Nephron (organoid): ENCODE measurements at regions not wholly inside any gene's neighbourhood (a gene's known extent, or its start where the extent isn't known, plus 50 kb on each side); places are given as distances from the start of the nearest gene placed in this dataset.

ENCODE experiments used
- H3K27ac Mint-ChIP-seq, 3 experiments: 2 replicates each; pipeline ENCODE4 v1.8.0; 2020; ENCODE audit warnings: mixed read lengths in 3 of 3, mild to moderate bottlenecking in 2 of 3, moderate library complexity in 1 of 3
- H3K27me3 Mint-ChIP-seq: 2 replicates; pipeline ENCODE4 v1.8.0; 2021; ENCODE audit warnings: low read depth, mild to moderate bottlenecking, moderate library complexity, mixed read lengths
- H3K36me3 Mint-ChIP-seq: 2 replicates; pipeline ENCODE4 v1.8.0; 2020; ENCODE audit warnings: low read depth, mixed read lengths
- H3K4me1 Mint-ChIP-seq: 2 replicates; pipeline ENCODE4 v1.8.0; 2020; ENCODE audit warnings: mixed read lengths
- H3K4me3 Mint-ChIP-seq, 3 experiments: 2 replicates each; pipeline ENCODE4 v1.8.0; 2020; ENCODE audit warnings: mild to moderate bottlenecking in 3 of 3, mixed read lengths in 3 of 3, moderate library complexity in 2 of 3
- H3K9me3 Mint-ChIP-seq: 2 replicates; pipeline ENCODE4 v1.8.0; 2020; ENCODE audit warnings: mixed read lengths
- CTCF ChIP-seq, 3 experiments: fragments of 200-600 bp; sonication (generic); IDR thresholded peaks; one replicate each; pipeline ENCODE4 v1.5.0; 2021; ENCODE audit warnings: antibody characterized with exemption in 3 of 3; ENCODE audit not compliant: unreplicated experiment in 3 of 3

- Mint-ChIP-seq H3K27me3 (peaks cover 3% of the 10 kb centered on the region), H3K36me3 (no peaks in the 10 kb centered on the region)
- no peak for TF ChIP-seq CTCF (IDR thresholded peaks at IDR 0.05; ENCODE audit: unreplicated experiment in 3 of 3)
Observed at GRCh38 chr1:91141858-91142257, 120.0 kb upstream of the ZNF644 start.

GRCh38 chr1:91138959-91139358, 117.1 kb upstream of the ZNF644 start:
- H3K4me3 Mint-ChIP-seq = no peak overlapping the region
- H3K9me3 Mint-ChIP-seq = no peaks in the 10 kb centered on the region
- no peak overlapping the region for H3K27ac Mint-ChIP-seq
- TF ChIP-seq CTCF (IDR thresholded peaks at IDR 0.05; ENCODE audit: unreplicated experiment in 3 of 3) = no peak
- no peaks in the 10 kb centered on the region for H3K4me1 Mint-ChIP-seq
- H3K36me3 Mint-ChIP-seq = no peaks in the 10 kb centered on the region
- peaks cover 3% of the 10 kb centered on the region for H3K27me3 Mint-ChIP-seq

More at GRCh38 chr1:91141858-91142257, 120.0 kb upstream of the ZNF644 start:
- no peak overlapping the region for H3K4me3 Mint-ChIP-seq
- H3K27ac Mint-ChIP-seq = no peak overlapping the region
- H3K9me3 Mint-ChIP-seq = no peaks in the 10 kb centered on the region
- H3K4me1 Mint-ChIP-seq = no peaks in the 10 kb centered on the region

GRCh38 chr1:91137173-91137852, 115.5 kb upstream of the ZNF644 start:
- H3K4me1 Mint-ChIP-seq = no peaks in the 10 kb centered on the region
- no peak overlapping the region for H3K4me3 Mint-ChIP-seq

GRCh38 chr1:91135799-91136198, 114.0 kb upstream of the ZNF644 start:
- Mint-ChIP-seq H3K27me3 (peaks cover 4% of the 10 kb centered on the region), H3K27ac (no peak overlapping the region), H3K4me3 (no peak overlapping the region), H3K36me3 (no peaks in the 10 kb centered on the region), H3K4me1 (no peaks in the 10 kb centered on the region), H3K9me3 (no peaks in the 10 kb centered on the region)
- TF ChIP-seq CTCF (IDR thresholded peaks at IDR 0.05; ENCODE audit: unreplicated experiment in 3 of 3) = no peak

More at GRCh38 chr1:91137173-91137852, 115.5 kb upstream of the ZNF644 start:
- H3K36me3 Mint-ChIP-seq = no peaks in the 10 kb centered on the region
- H3K27me3 Mint-ChIP-seq = no peaks in the 10 kb centered on the region
- no peak overlapping the region for H3K27ac Mint-ChIP-seq
- no peak for TF ChIP-seq CTCF (IDR thresholded peaks at IDR 0.05; ENCODE audit: unreplicated experiment in 3 of 3)
- H3K9me3 Mint-ChIP-seq = no peaks in the 10 kb centered on the region

- Mint-ChIP-seq H3K4me1 (no peaks in the 10 kb centered on the region), H3K36me3 (no peaks in the 10 kb centered on the region), H3K9me3 (no peaks in the 10 kb centered on the region), H3K4me3 (no peak overlapping the region), H3K27ac (no peak overlapping the region), H3K27me3 (peaks cover 4% of the 10 kb centered on the region)
- no peak for TF ChIP-seq CTCF (IDR thresholded peaks at IDR 0.05; ENCODE audit: unreplicated experiment in 3 of 3)
Observed at GRCh38 chr1:91133248-91133647, 111.4 kb upstream of the ZNF644 start.
